H1 (cell line): ENCODE measurements at regions not wholly inside any gene's neighbourhood (a gene's known extent, or its start where the extent isn't known, plus 50 kb on each side); places are given as distances from the start of the nearest gene placed in this dataset.

Experiments used
- RAD21 ChIP-seq, 2 experiments: IDR thresholded peaks in 1 of 2; conservative IDR thresholded peaks in 1 of 2; 2 replicates each; pipeline ENCODE4 v1.6.1; 2011; ENCODE audit warnings: low read depth in 2 of 2, low read length in 2 of 2, improper control_type of control experiment in 1 of 2, inconsistent platforms in 1 of 2, mild to moderate bottlenecking in 1 of 2, moderate library complexity in 1 of 2
- TAF1 ChIP-seq: IDR thresholded peaks from 2 replicates; pipeline ENCODE4 v1.6.1; 2011; ENCODE audit warnings: mild to moderate bottlenecking, low read depth, low read length
- TCF12 ChIP-seq: IDR thresholded peaks from 2 replicates; pipeline ENCODE4 v1.6.1; 2011; ENCODE audit warnings: low read depth, mild to moderate bottlenecking, low read length
- TEAD4 ChIP-seq: IDR thresholded peaks from 2 replicates; pipeline ENCODE4 v1.6.1; 2012; ENCODE audit warnings: low read depth, low read length, inconsistent platforms, mixed read lengths
- TF ChIP-seq, protein P1 (sequence below), 3 experiments: IDR thresholded peaks; 1 replicate in 2 of 3; 2 replicates in 1 of 3; pipeline versions ENCODE4 v1.5.1 to v1.6.1; 2011; ENCODE audit warnings: low read length in 3 of 3, mild to moderate bottlenecking in 3 of 3, inconsistent platforms in 2 of 3, low read depth in 1 of 3, moderate library complexity in 1 of 3; ENCODE audit not compliant: insufficient read depth in 1 of 3; ENCODE audit errors: control extremely low read depth in 1 of 3

DNA sequence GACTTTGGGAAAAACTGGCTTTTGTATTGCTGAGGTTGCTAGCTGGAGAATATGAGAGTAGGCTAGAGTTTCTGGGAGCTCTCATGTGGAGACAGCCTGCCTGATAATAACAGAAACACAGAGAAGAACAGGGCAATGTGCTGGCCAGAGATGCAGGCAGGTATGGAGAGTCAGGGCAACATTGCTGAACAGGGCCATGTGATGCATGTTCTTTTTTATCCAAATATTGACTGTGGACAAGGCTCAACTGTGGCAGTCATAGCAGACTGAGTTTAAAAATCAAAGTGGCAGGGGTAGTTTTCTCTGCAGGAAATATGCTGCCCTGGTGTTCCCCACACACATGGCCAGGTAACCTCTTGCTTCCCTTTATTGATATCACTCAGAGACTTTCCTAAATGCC, 381.1 kb downstream of the RASEF start:
- no peak for TF ChIP-seq TEAD4
- TF ChIP-seq, protein P1, sequence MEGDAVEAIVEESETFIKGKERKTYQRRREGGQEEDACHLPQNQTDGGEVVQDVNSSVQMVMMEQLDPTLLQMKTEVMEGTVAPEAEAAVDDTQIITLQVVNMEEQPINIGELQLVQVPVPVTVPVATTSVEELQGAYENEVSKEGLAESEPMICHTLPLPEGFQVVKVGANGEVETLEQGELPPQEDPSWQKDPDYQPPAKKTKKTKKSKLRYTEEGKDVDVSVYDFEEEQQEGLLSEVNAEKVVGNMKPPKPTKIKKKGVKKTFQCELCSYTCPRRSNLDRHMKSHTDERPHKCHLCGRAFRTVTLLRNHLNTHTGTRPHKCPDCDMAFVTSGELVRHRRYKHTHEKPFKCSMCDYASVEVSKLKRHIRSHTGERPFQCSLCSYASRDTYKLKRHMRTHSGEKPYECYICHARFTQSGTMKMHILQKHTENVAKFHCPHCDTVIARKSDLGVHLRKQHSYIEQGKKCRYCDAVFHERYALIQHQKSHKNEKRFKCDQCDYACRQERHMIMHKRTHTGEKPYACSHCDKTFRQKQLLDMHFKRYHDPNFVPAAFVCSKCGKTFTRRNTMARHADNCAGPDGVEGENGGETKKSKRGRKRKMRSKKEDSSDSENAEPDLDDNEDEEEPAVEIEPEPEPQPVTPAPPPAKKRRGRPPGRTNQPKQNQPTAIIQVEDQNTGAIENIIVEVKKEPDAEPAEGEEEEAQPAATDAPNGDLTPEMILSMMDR (IDR thresholded peaks at IDR 0.05; ENCODE audit: control extremely low read depth in 1 of 3, insufficient read depth in 1 of 3, low read depth in 1 of 3, low read length in 3 of 3) = no peak
- TF ChIP-seq TAF1 = no peak
- TF ChIP-seq RAD21 (IDR thresholded peaks at IDR 0.05 in 1 of 2, conservative IDR thresholded peaks at IDR 0.05 in 1 of 2; ENCODE audit: low read depth in 2 of 2, low read length in 2 of 2) = no peak
- TF ChIP-seq TCF12 = no peak
